Progenitor cell of endocrine pancreas (in vitro differentiated cells): ENCODE measurements at regions not wholly inside any gene's neighbourhood (a gene's known extent, or its start where the extent isn't known, plus 50 kb on each side); places are given as distances from the start of the nearest gene placed in this dataset.

ENCODE experiments used
- DNase-seq: peaks from one replicate; pipeline ENCODE4 v3.0.0; 2021; ENCODE audit warnings: low spot score; ENCODE audit not compliant: unreplicated experiment
- H3K27ac Mint-ChIP-seq: 2 replicates; pipeline ENCODE4 v1.8.0; 2021; ENCODE audit warnings: mild to moderate bottlenecking, moderate library complexity, mixed read lengths
- H3K27me3 Mint-ChIP-seq: 2 replicates; pipeline ENCODE4 v1.8.0; 2021; ENCODE audit warnings: mixed read lengths
- H3K36me3 Mint-ChIP-seq: 2 replicates; pipeline ENCODE4 v1.8.0; 2022; ENCODE audit warnings: mixed read lengths; ENCODE audit not compliant: insufficient read depth
- H3K4me1 Mint-ChIP-seq: 2 replicates; pipeline ENCODE4 v1.8.0; 2021; ENCODE audit warnings: low read depth, mixed read lengths
- H3K4me3 Mint-ChIP-seq: 2 replicates; pipeline ENCODE4 v1.8.0; 2021; ENCODE audit warnings: low read depth, mild to moderate bottlenecking, moderate library complexity, mixed read lengths
- H3K9me3 Mint-ChIP-seq: 2 replicates; pipeline ENCODE4 v1.8.0; 2021; ENCODE audit warnings: low read depth, mixed read lengths
- TF ChIP-seq, protein P1 (sequence below): fragments of 200-600 bp; sonication (generic); IDR thresholded peaks from one replicate; pipeline ENCODE4 v1.5.0; 2021; ENCODE audit warnings: antibody characterized with exemption, mild to moderate bottlenecking; ENCODE audit not compliant: unreplicated experiment

DNA sequence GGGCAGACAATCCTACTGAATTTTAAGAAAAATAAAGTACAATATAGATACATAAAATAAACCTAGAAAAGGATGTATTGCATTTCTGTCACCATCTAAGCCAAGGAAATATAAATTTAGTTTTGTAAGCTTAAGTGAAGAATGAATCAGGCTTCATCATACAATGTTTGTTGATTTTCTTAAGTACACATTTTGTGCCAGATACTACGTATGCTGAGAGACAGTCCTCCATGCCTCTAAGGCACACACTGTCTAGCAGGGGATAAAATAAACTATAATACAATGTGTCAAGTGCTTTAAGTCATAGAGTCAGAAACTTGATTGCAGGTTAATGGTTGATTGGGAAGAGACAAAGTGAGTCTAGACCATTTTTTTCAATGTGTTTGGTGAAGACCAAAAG lies 465.7 kb downstream of the TBC1D4 start:
- peaks cover 1% of the 10 kb centered on the region for H3K4me1 Mint-ChIP-seq
- peaks cover 5% of the 10 kb centered on the region for H3K27me3 Mint-ChIP-seq
- H3K27ac Mint-ChIP-seq: no peak overlapping the region
- H3K9me3 Mint-ChIP-seq: no peaks in the 10 kb centered on the region
- DNase-seq: no peak
- TF ChIP-seq, protein P1, sequence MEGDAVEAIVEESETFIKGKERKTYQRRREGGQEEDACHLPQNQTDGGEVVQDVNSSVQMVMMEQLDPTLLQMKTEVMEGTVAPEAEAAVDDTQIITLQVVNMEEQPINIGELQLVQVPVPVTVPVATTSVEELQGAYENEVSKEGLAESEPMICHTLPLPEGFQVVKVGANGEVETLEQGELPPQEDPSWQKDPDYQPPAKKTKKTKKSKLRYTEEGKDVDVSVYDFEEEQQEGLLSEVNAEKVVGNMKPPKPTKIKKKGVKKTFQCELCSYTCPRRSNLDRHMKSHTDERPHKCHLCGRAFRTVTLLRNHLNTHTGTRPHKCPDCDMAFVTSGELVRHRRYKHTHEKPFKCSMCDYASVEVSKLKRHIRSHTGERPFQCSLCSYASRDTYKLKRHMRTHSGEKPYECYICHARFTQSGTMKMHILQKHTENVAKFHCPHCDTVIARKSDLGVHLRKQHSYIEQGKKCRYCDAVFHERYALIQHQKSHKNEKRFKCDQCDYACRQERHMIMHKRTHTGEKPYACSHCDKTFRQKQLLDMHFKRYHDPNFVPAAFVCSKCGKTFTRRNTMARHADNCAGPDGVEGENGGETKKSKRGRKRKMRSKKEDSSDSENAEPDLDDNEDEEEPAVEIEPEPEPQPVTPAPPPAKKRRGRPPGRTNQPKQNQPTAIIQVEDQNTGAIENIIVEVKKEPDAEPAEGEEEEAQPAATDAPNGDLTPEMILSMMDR: no peak
- H3K36me3 Mint-ChIP-seq: no peaks in the 10 kb centered on the region
- H3K4me3 Mint-ChIP-seq: no peak overlapping the region

DNA sequence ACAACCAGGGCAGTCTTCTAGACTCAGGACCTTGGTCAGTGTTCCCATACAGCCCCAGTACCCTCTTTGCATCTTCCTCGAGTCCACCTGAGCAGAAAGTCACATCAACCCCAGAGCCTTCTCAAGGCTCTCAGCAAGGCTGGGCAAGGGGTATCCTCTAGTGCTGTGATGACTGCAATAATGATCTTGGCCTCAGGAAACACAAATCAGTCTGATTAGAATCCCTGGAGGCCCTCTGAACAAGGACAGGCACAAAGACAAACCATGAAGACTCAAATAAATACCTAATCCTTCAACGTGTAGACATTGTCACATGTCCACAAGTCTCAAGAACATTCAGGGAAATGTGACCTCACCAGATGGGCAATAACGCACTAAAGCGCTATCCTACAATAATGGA lies 468.2 kb downstream of the TBC1D4 start:
- peaks cover 5% of the 10 kb centered on the region for H3K27me3 Mint-ChIP-seq

DNA sequence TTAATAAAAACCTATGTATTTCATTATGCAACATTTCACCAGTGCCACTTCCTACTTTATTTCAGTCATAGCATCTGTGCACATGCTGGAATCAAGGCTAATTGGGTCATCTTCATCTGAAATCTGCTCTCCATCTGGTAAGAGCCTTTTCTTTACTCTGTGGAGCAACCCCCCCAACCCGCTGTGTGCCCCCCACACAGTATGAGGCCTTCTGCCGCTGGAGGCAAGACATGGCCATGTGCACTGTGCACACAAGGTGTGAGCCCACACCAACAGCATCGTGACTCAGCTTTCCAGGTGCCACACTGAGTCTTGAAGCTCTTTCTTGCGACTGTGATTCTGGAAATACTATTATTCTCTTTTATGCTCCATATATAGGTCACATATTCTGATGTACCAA lies 471.0 kb downstream of the TBC1D4 start:
- Mint-ChIP-seq H3K36me3 (no peaks in the 10 kb centered on the region), H3K4me1 (no peaks in the 10 kb centered on the region), H3K9me3 (no peaks in the 10 kb centered on the region), H3K4me3 (no peak overlapping the region), H3K27me3 (peaks cover 5% of the 10 kb centered on the region), H3K27ac (no peak overlapping the region)
- DNase-seq: no peak
- TF ChIP-seq, protein P1: no peak

More for the DNA sequence above, 468.2 kb downstream of the TBC1D4 start:
- TF ChIP-seq, protein P1: no peak
- no peak for DNase-seq
- H3K36me3 Mint-ChIP-seq: no peaks in the 10 kb centered on the region
- no peak overlapping the region for H3K4me3 Mint-ChIP-seq
- H3K27ac Mint-ChIP-seq: no peak overlapping the region
- peaks cover 1% of the 10 kb centered on the region for H3K4me1 Mint-ChIP-seq
- no peaks in the 10 kb centered on the region for H3K9me3 Mint-ChIP-seq

DNA sequence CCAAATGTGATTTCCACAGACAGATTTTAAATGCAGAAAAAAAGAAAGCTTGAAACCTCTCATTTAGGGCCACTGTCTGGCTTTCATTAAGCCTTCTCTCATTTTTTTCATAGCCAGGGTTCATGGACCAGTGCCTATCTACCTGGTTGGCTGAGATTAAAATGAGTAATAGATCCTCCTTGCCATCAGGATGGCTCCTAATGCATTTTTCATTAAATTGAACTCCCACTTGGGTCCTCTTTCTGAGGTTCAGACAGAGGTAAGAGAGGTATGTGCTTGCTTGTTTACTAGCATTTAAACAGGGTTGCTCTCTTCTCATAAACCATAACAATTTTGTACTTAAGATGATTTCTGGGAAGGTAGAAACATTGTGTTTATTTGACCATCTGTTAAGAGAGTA lies 473.0 kb downstream of the TBC1D4 start:
- H3K4me3 Mint-ChIP-seq: no peak overlapping the region
- DNase-seq: no peak
- H3K27me3 Mint-ChIP-seq: peaks cover 2% of the 10 kb centered on the region
- H3K9me3 Mint-ChIP-seq: no peaks in the 10 kb centered on the region
- H3K27ac Mint-ChIP-seq: no peak overlapping the region
- no peaks in the 10 kb centered on the region for H3K4me1 Mint-ChIP-seq
- TF ChIP-seq, protein P1: no peak
- H3K36me3 Mint-ChIP-seq: no peaks in the 10 kb centered on the region

DNA sequence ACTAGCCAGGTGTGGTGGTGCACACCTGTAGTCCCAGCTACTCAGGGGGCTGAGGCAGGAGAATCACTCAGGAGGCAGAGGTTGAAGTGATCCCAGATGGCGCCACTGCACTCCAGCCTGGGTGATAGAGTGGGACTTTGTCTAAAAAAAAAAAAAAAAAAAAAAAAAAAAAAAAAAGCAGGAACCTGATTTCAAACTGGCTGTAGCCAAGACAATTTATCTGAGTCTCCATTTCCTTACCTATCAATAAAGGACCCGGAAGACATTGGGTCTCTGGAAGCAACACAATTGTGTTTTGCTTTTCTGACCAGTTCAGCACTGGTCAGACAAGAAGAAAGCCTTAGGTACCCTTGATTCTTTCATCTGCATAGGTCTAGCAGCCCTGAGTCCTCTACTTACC lies 491.0 kb downstream of the TBC1D4 start:
- Mint-ChIP-seq H3K27me3 (no peaks in the 10 kb centered on the region), H3K9me3 (no peaks in the 10 kb centered on the region), H3K4me1 (peaks cover 1% of the 10 kb centered on the region), H3K36me3 (no peaks in the 10 kb centered on the region), H3K4me3 (no peak overlapping the region), H3K27ac (no peak overlapping the region)
- TF ChIP-seq, protein P1: no peak
- DNase-seq: no peak
